Activated T-cell treated with anti-CD3 and anti-CD28 coated beads, Interleukin-2, amount 50 U/mL, for 4 hours (primary cell): ENCODE measurements at regions not wholly inside any gene's neighbourhood (a gene's known extent, or its start where the extent isn't known, plus 50 kb on each side); places are given as distances from the start of the nearest gene placed in this dataset.

Experiments
- ATAC-seq, 2 donors: fragments of 200-7000 bp; cut with Tn5 transposase; one replicate each; pipeline ENCODE4 v1.10.0; 2021
- DNase-seq: peaks from one replicate; pipeline ENCODE4 v3.0.0-alpha.2; 2020
- H3K27me3 Mint-ChIP-seq: one replicate; pipeline ENCODE4 v1.8.0; 2021; ENCODE audit warnings: low read depth, mixed read lengths
- H3K36me3 Mint-ChIP-seq: one replicate; pipeline ENCODE4 v1.8.0; 2022; ENCODE audit warnings: mixed read lengths; ENCODE audit not compliant: insufficient read depth
- H3K4me1 Mint-ChIP-seq: one replicate; pipeline ENCODE4 v1.8.0; 2021; ENCODE audit warnings: low read depth, mixed read lengths
- H3K4me3 Mint-ChIP-seq: one replicate; pipeline ENCODE4 v1.8.0; 2021; ENCODE audit warnings: mild to moderate bottlenecking, moderate library complexity, mixed read lengths
- H3K9me3 Mint-ChIP-seq: one replicate; pipeline ENCODE4 v1.8.0; 2021; ENCODE audit warnings: mixed read lengths

DNA sequence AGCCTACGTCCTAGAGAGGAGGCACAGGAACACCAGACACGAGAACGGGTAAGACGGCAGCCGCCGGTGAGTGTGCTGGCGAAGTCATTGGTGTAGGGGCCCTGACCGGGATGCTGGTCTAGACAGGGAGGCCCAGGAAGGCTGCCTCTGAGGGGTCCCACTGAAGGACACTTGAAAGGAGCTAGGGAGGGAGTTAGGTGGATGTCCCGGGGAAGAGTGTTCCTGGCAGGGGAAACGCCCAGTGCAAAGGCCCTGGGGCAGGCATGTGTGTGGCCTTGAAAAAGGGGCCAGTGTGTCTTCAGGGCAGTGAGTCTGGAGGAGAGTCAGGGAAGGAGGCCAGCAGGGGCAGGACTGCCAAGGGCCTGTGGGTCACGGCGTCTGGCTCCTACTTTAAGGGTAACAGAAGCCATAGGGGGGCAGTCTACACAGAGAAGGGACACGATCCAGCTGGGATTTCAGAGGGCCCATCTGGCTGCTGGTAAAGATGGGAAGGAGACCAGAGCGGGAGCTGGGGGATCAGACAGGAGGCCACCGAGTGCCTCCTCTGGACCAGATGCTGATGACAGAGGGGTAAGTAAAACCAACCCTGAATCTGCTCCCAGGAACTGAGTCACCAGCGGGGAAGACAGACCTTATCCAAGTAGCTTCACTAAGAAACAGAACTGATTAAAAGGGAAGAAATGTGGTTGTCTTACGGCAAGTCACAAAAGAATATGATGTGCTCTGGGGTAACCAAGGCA lies 115.9 kb downstream of the LITAF start:
- peaks cover 5% of the 10 kb centered on the region for H3K36me3 Mint-ChIP-seq
- H3K9me3 Mint-ChIP-seq: no peaks in the 10 kb centered on the region
- DNase-seq (no peak), ATAC-seq (no peak)
- no peaks in the 10 kb centered on the region for H3K4me1 Mint-ChIP-seq
- H3K27me3 Mint-ChIP-seq: no peaks in the 10 kb centered on the region
- no peak overlapping the region for H3K4me3 Mint-ChIP-seq

DNA sequence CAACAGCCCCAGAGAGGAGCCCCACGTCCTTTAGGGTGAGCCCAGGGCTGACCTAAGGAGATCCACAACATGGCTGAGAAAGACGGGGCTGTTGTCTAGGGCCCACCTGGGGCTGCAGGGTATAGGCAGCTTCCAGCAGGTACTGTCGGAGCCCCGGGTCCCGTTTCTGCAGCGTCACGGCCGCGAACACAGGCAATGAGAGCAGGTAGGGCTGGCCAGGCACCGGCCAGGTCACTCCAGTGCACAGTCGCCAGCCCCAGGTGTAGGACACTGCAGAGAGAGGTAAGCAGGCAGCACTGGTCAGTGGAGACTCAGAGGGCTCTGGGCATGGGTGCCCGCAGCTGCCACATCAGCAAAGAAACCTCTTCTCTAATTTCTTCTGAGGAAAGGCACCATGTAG lies 115.2 kb downstream of the LITAF start:
- Mint-ChIP-seq H3K4me1 (no peaks in the 10 kb centered on the region), H3K27me3 (no peaks in the 10 kb centered on the region), H3K36me3 (peaks cover 5% of the 10 kb centered on the region), H3K4me3 (no peak overlapping the region), H3K9me3 (no peaks in the 10 kb centered on the region)
- DNase-seq: no peak
- no peak for ATAC-seq

DNA sequence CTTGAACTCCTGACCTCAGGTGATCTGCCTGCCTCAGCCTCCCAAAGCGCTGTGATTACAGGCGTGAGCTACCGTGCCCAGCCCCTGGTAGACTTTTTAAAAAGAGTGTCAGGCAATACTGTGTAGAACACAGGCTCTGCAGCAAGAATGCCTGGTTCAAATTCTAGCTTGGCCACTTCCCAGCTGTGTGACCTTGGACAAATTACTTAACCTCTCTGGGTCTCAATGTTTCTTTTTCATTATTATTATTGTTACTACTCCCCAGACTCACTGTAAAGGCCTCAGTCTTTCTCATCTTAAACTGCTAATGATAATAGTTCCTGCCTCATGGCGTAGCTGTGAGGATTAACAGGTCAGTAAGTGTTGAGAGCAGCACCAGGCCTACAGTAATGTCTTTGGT lies 114.3 kb downstream of the LITAF start:
- Mint-ChIP-seq H3K4me3 (no peak overlapping the region), H3K27me3 (no peaks in the 10 kb centered on the region), H3K4me1 (no peaks in the 10 kb centered on the region), H3K9me3 (no peaks in the 10 kb centered on the region), H3K36me3 (peaks cover 5% of the 10 kb centered on the region)
- ATAC-seq (no peak), DNase-seq (no peak)

DNA sequence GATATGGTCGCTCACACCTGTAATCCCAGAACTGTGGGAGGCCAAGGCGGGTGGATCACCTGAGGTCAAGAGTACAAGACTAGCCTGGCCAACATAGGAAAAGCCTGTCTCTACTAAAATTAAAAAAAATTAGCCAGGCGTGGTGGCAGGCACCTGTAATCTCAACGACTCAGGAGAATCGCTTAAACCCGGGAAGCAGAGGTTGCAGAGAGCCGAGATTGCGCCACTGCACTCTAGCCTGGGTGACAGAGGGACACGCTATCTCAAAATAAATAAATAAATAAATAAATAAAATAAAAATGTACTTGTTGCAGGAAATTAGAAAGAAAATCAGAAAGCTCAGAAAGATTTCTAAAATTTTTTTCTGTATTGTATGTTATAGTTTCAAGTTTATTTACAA lies 113.9 kb downstream of the LITAF start:
- Mint-ChIP-seq H3K27me3 (no peaks in the 10 kb centered on the region), H3K4me1 (no peaks in the 10 kb centered on the region), H3K9me3 (no peaks in the 10 kb centered on the region), H3K36me3 (peaks cover 5% of the 10 kb centered on the region), H3K4me3 (no peak overlapping the region)
- DNase-seq (no peak), ATAC-seq (no peak)

DNA sequence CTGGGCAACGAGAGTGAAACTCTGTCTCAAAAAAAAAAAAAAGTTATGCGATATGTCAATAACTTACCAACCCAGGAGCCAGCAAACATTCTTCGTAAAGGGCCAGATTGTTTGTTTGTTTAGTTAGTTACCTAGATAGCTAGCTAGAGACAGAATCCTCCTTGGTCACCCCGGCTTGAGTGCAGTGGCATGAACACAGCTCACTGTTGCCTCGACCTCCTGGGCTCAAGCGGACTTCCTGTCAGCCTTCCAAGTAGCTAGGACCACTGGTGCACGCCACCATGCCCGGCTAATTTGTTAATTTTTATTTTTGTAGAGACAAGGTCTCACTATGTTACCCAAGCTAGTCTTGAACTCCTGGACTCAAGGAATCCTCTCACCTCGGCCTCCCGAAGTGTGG lies 113.0 kb downstream of the LITAF start:
- no peak overlapping the region for H3K4me3 Mint-ChIP-seq
- no peak for DNase-seq
- H3K4me1 Mint-ChIP-seq: no peaks in the 10 kb centered on the region
- no peak for ATAC-seq
- H3K36me3 Mint-ChIP-seq: peaks cover 5% of the 10 kb centered on the region
- no peaks in the 10 kb centered on the region for H3K27me3 Mint-ChIP-seq
- no peaks in the 10 kb centered on the region for H3K9me3 Mint-ChIP-seq

DNA sequence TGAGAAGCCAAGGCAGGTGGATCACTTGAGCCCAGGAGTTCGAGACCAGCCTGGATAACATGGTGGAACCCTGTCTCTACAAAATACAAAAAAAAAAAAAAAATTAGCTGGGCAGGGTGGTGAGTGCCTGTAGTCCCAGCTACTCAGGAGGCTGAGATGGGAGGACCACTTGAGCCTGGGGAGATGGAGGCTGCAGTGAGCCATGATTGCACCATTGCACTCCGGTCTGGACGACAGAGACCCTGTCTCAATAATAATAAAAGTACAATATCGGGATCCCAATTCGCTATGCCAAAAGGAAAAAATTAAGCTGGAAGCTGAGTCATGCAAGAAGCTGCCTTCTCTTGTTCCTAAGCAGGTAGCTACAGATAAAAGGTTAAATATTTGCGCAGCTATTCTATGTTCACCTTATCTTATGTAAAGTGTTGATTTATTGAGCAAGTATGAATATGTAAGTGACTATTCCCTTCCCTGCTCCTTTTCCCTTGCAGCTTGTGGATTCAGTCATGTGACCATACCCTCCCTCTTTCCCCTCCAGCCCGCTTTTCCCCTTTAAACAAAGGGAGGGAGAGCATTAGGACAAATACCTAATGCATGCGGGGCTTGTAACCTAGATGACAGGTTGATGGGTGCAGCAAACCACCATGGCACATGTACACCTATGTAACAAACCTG lies 112.0 kb downstream of the LITAF start:
- H3K4me3 Mint-ChIP-seq: no peak overlapping the region
- H3K27me3 Mint-ChIP-seq: no peaks in the 10 kb centered on the region
- ATAC-seq (no peak), DNase-seq (no peak)
- peaks cover 5% of the 10 kb centered on the region for H3K36me3 Mint-ChIP-seq
- no peaks in the 10 kb centered on the region for H3K9me3 Mint-ChIP-seq
- H3K4me1 Mint-ChIP-seq: no peaks in the 10 kb centered on the region

DNA sequence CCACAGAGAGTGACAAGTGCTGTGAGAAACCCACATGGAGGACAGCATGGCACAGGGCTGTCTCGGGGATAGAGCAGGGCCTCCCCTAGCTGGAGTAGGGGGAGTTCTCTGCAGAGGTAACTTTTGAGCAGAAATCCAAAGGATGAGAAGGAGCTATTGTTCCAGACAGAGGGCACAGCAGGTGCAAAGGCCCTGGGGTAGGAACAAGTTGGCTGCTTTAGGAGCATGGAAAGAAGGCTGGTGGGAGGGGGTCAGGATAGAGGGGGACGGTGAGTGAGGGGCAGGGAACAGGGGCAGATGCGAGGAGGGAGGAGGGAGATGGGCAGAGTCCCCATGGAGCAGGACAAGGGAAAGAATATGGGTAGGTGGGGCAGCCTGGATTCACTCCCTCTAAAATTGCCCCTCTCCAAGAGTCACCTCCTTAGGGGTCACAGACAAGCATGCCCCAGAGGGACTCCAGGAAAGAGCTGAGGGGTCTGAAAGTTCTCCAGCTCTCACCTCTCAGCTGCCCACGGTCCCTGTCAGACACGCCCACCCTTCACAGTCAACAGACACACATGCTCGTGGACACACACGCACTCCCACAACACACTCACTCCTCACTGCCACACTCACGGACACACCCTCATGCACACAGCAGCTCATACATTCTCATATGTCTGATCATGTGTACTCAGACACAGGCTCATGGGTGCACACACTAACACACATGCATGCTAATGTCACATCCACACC lies 110.7 kb downstream of the LITAF start:
- no peaks in the 10 kb centered on the region for H3K4me1 Mint-ChIP-seq
- no peak for ATAC-seq
- H3K4me3 Mint-ChIP-seq: no peak overlapping the region
- no peaks in the 10 kb centered on the region for H3K27me3 Mint-ChIP-seq
- H3K36me3 Mint-ChIP-seq: peaks cover 5% of the 10 kb centered on the region
- no peak for DNase-seq
- H3K9me3 Mint-ChIP-seq: peaks cover 9% of the 10 kb centered on the region

DNA sequence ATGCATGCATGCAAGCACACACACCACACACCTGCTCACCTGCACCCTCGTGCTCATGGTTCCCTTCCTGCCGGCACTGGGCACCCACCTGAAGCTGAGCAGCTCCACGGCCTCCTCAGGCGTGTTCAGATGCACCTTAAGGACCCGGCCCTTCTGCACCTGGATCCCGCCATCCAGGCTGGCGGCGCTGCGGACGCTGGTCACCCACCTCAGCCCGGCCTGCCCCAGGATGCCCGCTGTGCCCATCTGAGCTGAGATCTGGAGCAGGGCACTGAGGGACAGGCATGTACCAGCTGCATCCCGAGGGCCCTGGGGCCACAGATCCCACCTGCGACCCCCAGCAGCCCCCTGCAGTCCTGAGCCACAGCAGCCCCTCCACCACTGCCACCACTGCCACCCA lies 110.0 kb downstream of the LITAF start:
- no peak overlapping the region for H3K4me3 Mint-ChIP-seq
- ATAC-seq: no peak
- no peaks in the 10 kb centered on the region for H3K27me3 Mint-ChIP-seq
- H3K9me3 Mint-ChIP-seq: peaks cover 9% of the 10 kb centered on the region
- no peaks in the 10 kb centered on the region for H3K4me1 Mint-ChIP-seq
- H3K36me3 Mint-ChIP-seq: peaks cover 5% of the 10 kb centered on the region
- no peak for DNase-seq

DNA sequence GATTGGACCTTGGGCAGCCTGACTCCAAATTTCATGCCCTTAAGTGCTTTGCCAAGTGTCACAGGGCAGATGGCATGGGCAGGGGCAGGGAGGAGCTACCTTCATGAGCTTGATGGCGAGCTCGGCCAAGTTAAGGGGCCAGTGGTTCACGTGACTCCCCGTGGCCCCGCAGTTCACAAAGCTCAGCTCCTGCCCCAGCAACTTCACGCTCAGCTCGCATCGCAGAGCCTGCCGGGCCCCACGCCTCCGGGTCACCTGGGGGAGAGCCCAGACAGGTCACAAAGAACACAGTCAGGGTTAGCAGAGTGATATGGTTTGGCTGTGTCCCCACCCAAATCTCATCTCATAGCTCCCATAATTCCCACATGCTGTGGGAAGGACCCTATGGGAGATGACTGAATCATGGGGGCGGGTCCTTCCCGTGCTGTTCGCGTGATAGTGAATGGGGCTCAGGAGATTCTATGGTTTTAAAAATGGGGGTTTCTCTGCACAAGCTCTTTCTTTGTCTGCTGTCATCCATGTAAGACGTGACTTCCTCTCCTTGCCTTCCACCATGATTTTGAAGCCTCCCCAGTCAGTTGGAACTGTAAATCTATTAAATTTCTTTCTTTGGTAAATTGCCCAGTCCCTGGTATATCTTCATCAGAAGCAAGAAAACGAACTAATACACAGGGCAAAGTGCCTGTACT lies 108.1 kb downstream of the LITAF start:
- H3K36me3 Mint-ChIP-seq: peaks cover 7% of the 10 kb centered on the region
- ATAC-seq: no peak
- H3K27me3 Mint-ChIP-seq: no peaks in the 10 kb centered on the region
- H3K4me1 Mint-ChIP-seq: no peaks in the 10 kb centered on the region
- no peak for DNase-seq
- no peak overlapping the region for H3K4me3 Mint-ChIP-seq
- H3K9me3 Mint-ChIP-seq: peaks cover 19% of the 10 kb centered on the region

DNA sequence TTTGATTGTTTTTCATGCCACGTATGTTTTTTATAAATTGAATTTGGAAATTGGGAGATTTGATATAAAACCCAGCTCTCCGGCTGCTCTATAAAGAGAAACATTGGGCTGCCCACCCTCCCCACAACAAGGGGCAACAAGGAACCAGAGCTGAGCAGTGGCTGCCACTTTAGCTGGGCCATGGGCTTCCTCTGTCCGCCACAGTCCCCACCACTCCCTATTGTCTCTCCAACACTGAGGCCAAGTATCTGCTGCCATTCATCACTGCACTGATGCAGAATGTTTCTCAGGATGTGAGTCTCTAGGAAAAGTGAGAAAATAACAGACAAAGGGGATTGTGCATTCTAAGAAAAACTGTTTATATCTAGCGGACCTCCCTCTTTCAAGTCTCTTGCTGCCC lies 106.8 kb downstream of the LITAF start:
- ATAC-seq: no peak
- no peaks in the 10 kb centered on the region for H3K27me3 Mint-ChIP-seq
- no peak overlapping the region for H3K4me3 Mint-ChIP-seq

DNA sequence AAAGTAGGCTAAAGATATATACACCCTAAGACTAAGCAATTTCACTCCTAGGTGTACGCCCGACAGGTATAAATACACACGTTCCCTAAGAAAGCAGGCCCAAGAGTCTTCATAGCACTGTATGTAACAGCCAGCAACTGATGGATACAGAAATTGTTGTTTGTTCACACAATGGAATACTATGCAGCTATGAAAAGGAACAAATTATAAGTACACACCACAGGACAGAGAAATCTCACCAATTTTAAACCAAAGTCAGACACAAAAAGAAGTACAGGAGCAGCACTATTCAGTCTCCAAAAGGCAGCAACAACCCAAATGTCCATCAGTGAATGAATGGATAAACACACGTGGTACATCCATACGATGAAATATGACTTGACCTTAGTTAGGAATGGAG lies 106.1 kb downstream of the LITAF start:
- ATAC-seq: no peak
- H3K36me3 Mint-ChIP-seq: peaks cover 11% of the 10 kb centered on the region
- peaks cover 25% of the 10 kb centered on the region for H3K9me3 Mint-ChIP-seq
- no peaks in the 10 kb centered on the region for H3K27me3 Mint-ChIP-seq
- H3K4me3 Mint-ChIP-seq: no peak overlapping the region
- DNase-seq: no peak
- H3K4me1 Mint-ChIP-seq: no peaks in the 10 kb centered on the region

More for the DNA sequence above, 106.8 kb downstream of the LITAF start:
- DNase-seq: no peak
- Mint-ChIP-seq H3K9me3 (peaks cover 25% of the 10 kb centered on the region), H3K36me3 (peaks cover 11% of the 10 kb centered on the region), H3K4me1 (no peaks in the 10 kb centered on the region)

DNA sequence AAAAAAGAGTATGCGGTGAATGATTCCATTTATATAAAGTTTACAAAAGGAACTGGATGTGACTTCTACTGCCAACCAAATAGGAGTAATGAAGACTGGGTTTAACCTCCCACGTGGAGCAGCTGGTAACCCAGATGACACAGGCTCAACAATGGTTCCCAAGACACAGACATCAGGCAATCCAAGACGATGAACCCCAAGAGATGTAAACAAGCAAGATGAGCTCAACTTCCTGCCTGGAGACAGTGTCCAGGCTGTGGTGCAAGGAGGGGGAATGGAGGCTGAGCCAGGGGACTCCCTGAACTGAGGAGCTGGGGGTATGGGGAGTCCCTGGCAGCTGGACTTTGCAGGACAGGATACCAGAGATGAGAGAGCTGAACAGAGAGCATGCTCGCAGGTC lies 104.7 kb downstream of the LITAF start:
- DNase-seq (no peak), ATAC-seq (no peak)
- Mint-ChIP-seq H3K4me1 (no peaks in the 10 kb centered on the region), H3K9me3 (peaks cover 25% of the 10 kb centered on the region), H3K36me3 (peaks cover 11% of the 10 kb centered on the region), H3K27me3 (no peaks in the 10 kb centered on the region), H3K4me3 (no peak overlapping the region)

DNA sequence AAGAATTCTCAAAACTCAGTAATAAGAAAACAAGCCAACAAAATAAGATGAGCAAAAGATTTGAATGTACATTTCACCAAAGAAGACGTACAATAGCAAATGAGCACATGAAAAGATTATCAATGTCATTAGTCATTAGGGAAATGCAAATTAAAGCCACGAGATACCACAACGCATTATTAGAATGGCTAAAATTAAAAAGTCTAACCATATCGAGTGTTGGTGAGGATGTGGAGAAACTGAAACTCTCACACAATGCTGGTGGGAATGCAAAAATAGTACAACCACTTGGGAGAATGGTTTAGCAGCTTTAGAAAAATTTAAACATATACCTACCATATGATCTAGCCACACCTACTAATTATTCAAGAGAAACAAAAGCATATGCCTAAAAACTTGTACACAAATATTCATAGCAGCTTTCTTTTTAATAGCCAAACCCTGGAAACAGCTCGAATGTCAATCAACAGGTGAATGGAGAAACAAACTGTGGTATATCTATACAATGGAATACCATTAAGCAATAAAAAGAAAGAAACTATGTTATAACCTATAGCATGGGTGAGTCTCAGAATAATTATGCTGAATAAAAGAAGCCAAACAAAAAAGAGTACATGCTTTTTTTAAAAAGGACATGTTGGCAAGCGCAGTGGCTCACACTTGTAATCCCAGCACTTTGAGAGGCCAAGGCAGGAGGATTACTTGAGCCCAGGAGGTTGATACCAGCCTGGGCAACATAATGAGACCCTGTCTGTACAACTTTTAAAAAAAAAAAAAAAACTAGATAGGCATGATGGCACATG lies 103.6 kb downstream of the LITAF start:
- Mint-ChIP-seq H3K36me3 (peaks cover 11% of the 10 kb centered on the region), H3K27me3 (no peaks in the 10 kb centered on the region), H3K9me3 (peaks cover 25% of the 10 kb centered on the region), H3K4me3 (no peak overlapping the region), H3K4me1 (no peaks in the 10 kb centered on the region)
- DNase-seq: no peak
- ATAC-seq: no peak
